ENCODE measurements at regions not wholly inside any gene's neighbourhood (a gene's known extent, or its start where the extent isn't known, plus 50 kb on each side); places are given as distances from the start of the nearest gene placed in this dataset.

DNA sequence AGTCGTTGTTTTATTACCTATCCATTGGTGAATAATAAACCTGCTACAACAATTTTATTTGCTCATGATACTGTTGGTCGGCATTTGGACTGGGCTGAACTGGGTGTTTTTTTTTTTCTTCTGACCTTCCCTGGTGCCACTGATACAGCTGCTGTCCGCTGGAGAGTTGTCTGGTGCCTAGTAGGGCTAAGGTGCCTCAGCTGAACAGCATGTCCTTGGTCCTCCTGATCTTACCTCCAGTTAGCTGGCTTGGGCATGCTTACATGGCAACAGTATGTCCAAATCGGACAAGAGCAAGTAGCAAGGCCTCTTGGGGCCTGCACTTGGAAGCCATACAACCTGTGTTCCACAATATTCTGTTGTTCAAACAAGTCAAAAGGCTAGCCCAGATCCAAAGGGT lies 563.4 kb downstream of the BMP2 start:
- TF ChIP-seq, protein P1, sequence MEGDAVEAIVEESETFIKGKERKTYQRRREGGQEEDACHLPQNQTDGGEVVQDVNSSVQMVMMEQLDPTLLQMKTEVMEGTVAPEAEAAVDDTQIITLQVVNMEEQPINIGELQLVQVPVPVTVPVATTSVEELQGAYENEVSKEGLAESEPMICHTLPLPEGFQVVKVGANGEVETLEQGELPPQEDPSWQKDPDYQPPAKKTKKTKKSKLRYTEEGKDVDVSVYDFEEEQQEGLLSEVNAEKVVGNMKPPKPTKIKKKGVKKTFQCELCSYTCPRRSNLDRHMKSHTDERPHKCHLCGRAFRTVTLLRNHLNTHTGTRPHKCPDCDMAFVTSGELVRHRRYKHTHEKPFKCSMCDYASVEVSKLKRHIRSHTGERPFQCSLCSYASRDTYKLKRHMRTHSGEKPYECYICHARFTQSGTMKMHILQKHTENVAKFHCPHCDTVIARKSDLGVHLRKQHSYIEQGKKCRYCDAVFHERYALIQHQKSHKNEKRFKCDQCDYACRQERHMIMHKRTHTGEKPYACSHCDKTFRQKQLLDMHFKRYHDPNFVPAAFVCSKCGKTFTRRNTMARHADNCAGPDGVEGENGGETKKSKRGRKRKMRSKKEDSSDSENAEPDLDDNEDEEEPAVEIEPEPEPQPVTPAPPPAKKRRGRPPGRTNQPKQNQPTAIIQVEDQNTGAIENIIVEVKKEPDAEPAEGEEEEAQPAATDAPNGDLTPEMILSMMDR (IDR thresholded peaks at IDR 0.05): no peak
- no peak for TF ChIP-seq POLR2A (IDR thresholded peaks at IDR 0.05)
